A549 (cell line): ENCODE measurements at regions not wholly inside any gene's neighbourhood (a gene's known extent, or its start where the extent isn't known, plus 50 kb on each side); places are given as distances from the start of the nearest gene placed in this dataset.

ENCODE experiments used
- BHLHE40 ChIP-seq: IDR thresholded peaks from 2 replicates; pipeline ENCODE4 v1.6.1; 2012; ENCODE audit warnings: low read depth, low read length, inconsistent platforms
- CTCF ChIP-seq: fragments of >200 bp; sonication (Bioruptor Twin); formaldehyde crosslinking; IDR thresholded peaks from 3 replicates; pipeline ENCODE4 v1.5.1; 2016
- FOSB ChIP-seq: fragments of 250-450 bp; sonication (Bioruptor Pico); IDR thresholded peaks from 2 replicates; pipeline ENCODE4 v1.5.0; 2020; ENCODE audit warnings: mild to moderate bottlenecking, moderate library complexity
- GATA3 ChIP-seq: IDR thresholded peaks from 2 replicates; pipeline ENCODE4 v1.6.1; 2012; ENCODE audit warnings: borderline replicate concordance
- HMGXB4 ChIP-seq: fragments of 250-450 bp; sonication (Bioruptor Pico); IDR thresholded peaks from 2 replicates; pipeline ENCODE4 v1.5.0; 2021; ENCODE audit warnings: mild to moderate bottlenecking, moderate library complexity, borderline replicate concordance
- KDM5A ChIP-seq: fragments of 200-600 bp; sonication (generic); IDR thresholded peaks from 2 replicates; pipeline ENCODE4 v1.6.1; 2016; ENCODE audit warnings: antibody characterized with exemption, mild to moderate bottlenecking
- MAFK ChIP-seq: fragments of 450-650 bp; IDR thresholded peaks from 2 replicates; pipeline ENCODE4 v1.6.1; 2014; ENCODE audit not compliant: partially characterized antibody
- POLR2A ChIP-seq: IDR thresholded peaks from 2 replicates; pipeline ENCODE4 v1.6.1; 2012; ENCODE audit warnings: mild to moderate bottlenecking, low read length
- RAD21 ChIP-seq, 2 experiments: fragments of >200 bp in 1 of 2; sonication (Bioruptor Twin) in 1 of 2; formaldehyde crosslinking in 1 of 2; IDR thresholded peaks in 1 of 2; conservative IDR thresholded peaks in 1 of 2; 2 replicates in 1 of 2; 3 replicates in 1 of 2; pipeline ENCODE4 v1.6.1; 2012 to 2018; ENCODE audit warnings: inconsistent platforms in 1 of 2
- REST ChIP-seq: fragments of 200-600 bp; sonication (generic); IDR thresholded peaks from 2 replicates; pipeline ENCODE4 v1.6.1; 2016; ENCODE audit warnings: antibody characterized with exemption, mild to moderate bottlenecking, moderate library complexity
- RFX5 ChIP-seq: fragments of 450-650 bp; IDR thresholded peaks from 2 replicates; pipeline ENCODE4 v1.7.1; 2014; ENCODE audit warnings: antibody characterized with exemption, mild to moderate bottlenecking, moderate library complexity
- SREBF2 ChIP-seq: fragments of 450-650 bp; IDR thresholded peaks from 2 replicates; pipeline ENCODE4 v1.6.1; 2014; ENCODE audit warnings: mild to moderate bottlenecking, moderate library complexity
- TF ChIP-seq, protein P1 (sequence below): fragments of 150-350 bp; IDR thresholded peaks from 2 replicates; pipeline ENCODE4 v1.6.1; 2014; ENCODE audit warnings: low read depth, mild to moderate bottlenecking, low read length

DNA sequence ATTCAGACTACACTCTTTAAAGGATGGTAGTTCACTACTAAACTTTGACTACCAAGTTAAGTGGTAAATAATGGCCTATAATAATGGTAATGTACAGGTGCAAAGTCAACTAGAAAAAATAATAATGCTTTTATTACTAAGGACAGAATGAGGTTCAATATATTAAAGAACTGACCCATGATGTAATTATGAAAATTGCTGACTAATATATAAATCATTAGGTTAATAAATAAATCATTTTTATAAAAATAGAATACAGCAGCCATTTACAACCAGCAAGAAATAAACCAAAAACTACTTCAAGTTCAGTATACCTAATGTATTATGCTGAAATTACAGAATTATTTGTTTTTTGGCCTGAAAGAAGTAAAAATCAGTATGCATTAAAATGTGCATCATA, 577.2 kb downstream of the PPARGC1A start:
- TF ChIP-seq RAD21 (conservative IDR thresholded peaks at IDR 0.05 in 1 of 2, IDR thresholded peaks at IDR 0.05 in 1 of 2) (no peak), FOSB (CRISPR knock-in tag) (no peak), REST (no peak), POLR2A (no peak), RFX5 (no peak), GATA3 (no peak), CTCF (no peak), HMGXB4 (CRISPR knock-in tag) (no peak), KDM5A (no peak), MAFK (peak; percentile 43), BHLHE40 (no peak), SREBF2 (no peak)
- TF ChIP-seq, protein P1, sequence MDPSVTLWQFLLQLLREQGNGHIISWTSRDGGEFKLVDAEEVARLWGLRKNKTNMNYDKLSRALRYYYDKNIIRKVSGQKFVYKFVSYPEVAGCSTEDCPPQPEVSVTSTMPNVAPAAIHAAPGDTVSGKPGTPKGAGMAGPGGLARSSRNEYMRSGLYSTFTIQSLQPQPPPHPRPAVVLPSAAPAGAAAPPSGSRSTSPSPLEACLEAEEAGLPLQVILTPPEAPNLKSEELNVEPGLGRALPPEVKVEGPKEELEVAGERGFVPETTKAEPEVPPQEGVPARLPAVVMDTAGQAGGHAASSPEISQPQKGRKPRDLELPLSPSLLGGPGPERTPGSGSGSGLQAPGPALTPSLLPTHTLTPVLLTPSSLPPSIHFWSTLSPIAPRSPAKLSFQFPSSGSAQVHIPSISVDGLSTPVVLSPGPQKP, result no peak
